GM19240 (cell line): ENCODE measurements at regions not wholly inside any gene's neighbourhood (a gene's known extent, or its start where the extent isn't known, plus 50 kb on each side); places are given as distances from the start of the nearest gene placed in this dataset.
"Not testable (repeated sequence)": the region's sequence is repeated elsewhere in the genome, so short reads cannot be mapped to it uniquely, and the experiment has no call there.

ENCODE experiments used
- DNase-seq: peaks from one replicate; pipeline ENCODE4 v3.0.0; 2011; ENCODE audit warnings: low spot score; ENCODE audit not compliant: insufficient read length

- no peak for DNase-seq
These were observed 105.2 kb downstream of the OR2B2 start for GRCh38 chr6:27806981-27807440.

- no peak for DNase-seq
These were observed 106.8 kb downstream of the OR2B2 start for GRCh38 chr6:27805347-27805746.

- DNase-seq = no peak
These were observed 107.3 kb downstream of the OR2B2 start for GRCh38 chr6:27804851-27805250.

DNA sequence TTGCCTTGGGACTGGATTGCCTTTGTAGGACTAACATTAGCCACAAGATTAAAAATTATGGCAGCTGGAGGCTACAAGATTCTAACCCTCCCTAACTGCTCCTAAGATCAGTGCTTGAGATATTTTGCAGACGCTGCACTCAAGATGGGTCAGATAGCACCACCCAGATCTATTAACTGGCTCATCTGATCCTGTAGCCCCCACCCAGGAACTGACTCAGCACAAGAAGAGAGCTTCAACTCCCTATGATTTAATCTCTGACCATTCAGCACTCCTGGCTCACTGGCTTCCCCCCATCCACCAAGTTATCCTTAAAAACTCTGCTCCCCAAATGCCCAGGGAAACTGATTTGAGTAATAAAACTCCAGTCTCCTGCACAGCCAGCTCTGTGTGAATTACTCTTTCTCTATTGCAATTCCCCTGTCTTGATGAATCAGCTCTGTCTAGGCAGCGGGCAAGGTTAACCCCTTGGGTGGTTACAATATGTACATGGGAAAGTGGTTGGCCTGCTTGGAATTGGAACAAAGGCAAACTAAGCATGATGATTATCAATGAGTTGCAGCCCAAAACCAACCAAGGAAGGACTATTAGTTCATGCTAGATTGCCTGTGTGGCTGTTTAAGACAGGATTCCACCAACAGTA lies 111.3 kb downstream of the OR2B2 start:
- DNase-seq = no peak

- DNase-seq = no peak
These were observed 114.2 kb downstream of the OR2B2 start for GRCh38 chr6:27797960-27798359.

DNA sequence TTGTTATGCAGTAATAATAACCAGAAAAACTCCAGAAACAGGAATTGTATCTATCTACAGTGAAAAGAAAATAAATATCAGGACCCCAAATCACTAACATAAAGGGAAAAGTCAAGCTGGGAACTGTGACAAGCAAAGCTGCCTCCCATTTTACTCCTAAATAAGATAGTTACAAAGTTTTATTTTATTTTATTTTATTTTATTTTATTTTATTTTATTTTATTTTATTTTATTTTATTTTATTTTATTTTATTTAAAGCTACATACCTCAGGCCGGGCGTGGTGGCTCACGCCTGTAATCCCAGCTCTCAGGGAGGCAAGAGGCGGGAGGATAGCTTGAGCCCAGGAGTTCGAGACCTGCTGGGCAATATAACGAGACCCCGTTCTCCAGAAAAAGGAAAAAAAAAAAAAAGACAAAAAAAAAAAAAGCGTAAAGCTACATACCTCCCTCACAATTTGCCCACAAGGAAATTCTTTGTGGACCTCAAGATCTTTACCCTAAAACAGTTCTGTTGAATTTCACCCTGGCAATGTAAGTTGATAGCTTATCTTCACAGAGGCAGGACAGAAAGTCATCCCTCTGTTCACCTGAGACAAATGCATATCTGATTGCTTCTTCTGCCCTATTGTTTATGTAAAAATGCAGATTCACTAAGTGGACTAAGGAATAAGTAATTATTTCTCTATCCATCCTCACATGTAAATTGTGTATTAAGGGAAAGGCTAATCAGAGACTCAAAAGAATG lies 115.3 kb downstream of the OR2B2 start:
- DNase-seq = not testable (repeated sequence)

GRCh38 chr6:27795697-27796494 lies 116.3 kb downstream of the OR2B2 start:
- no peak for DNase-seq

- no peak for DNase-seq
These were observed 120.8 kb downstream of the OR2B2 start for GRCh38 chr6:27791182-27791943.

- not testable (repeated sequence) for DNase-seq
These were observed 123.8 kb downstream of the OR2B2 start for GRCh38 chr6:27788376-27788775.

DNA sequence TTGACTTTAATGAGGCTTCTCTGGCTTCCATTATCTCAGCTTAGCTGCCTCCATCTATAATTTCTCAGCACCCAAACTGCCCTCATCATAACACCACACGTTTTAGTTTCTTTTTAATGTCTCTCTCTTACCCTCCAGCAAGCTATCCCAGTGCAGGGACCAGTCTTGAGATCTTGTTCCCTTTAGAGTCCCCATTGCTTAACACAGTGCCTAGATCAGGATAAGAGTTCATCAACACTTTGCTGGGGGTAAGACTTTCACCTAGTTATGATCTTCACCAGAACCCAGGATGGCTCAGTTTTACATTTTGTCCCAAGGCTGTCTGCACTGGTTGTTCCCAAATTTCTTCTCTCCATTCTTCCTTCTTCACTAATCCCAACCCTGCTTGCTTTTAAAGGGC lies 126.1 kb downstream of the OR2B2 start:
- no peak for DNase-seq

DNA sequence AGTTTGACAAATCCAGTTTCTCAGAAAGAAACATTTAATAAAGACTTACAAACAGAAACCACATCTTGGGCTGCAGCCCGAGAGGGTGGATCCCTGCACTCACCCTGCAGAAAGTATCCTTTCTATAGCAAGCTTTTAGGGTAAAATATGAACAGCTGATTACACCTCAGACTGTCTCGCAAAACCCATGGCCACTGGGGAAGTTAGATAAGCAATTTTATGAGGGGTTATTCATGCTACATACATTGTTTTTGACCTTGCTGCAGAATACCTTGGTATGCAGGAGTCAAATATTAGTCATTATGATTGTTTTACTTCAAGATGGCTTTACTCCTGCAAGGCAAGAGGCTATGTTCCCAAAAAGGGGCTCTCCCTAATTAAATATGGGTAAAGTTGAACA lies 126.9 kb downstream of the OR2B2 start:
- DNase-seq = no peak

DNA sequence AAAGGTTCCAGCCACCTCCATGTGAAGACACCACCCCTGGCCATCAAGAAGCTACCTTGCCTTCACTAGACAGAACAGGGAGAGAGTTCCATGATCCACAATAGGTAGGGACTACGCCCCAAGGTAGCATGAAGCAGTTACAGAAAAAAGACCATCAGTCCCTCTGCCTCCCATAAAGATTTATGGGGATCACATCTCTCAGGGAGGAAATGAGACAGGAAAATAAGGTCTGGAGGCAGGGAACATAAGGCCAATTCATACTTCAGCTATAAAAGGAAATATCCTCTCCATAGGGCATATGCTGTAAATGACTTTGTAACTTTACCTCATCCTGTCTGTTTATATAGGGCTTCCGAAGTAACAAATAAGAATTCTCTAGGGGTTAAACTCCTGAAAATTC lies 129.4 kb downstream of the OR2B2 start:
- no peak for DNase-seq

DNA sequence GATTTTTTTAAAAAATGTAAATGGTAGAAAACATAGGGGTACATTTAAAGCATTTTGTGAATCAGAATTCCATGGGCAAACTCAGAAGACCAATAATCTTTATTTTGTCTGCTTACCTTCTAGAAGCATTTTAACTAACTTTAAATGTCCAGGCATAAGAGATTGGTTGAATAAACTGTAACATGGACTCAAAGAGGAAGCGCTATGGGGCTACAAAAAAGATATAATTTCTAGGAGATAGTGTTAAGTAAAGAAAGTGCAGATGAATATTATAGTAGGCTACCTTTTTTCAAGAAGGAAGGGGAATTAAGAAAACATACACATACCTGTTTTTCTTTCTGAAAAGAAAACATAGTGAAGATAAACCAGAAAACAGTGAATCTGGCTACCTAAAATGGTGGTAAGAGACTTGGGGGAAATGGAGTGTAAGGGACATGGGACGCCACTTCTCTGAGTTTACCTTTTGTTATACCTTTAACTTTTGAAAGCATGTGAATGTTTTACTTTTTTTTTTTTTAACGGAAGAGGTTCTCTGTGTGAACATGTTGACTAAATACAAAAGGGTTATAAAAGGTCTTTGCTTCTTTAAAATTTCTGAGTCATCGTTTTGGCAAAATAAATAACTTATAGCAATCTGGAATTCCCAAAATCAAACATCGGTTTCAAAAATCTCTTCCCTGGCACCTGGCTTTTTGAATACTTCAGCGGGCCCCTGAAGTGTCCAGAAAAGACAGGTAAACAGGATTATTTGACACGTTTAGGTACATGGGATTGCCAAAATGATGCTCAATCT lies 133.4 kb downstream of the OR2B2 start:
- no peak for DNase-seq

- no peak for DNase-seq
These were observed 134.4 kb downstream of the OR2B2 start for GRCh38 chr6:27777614-27778355.

DNA sequence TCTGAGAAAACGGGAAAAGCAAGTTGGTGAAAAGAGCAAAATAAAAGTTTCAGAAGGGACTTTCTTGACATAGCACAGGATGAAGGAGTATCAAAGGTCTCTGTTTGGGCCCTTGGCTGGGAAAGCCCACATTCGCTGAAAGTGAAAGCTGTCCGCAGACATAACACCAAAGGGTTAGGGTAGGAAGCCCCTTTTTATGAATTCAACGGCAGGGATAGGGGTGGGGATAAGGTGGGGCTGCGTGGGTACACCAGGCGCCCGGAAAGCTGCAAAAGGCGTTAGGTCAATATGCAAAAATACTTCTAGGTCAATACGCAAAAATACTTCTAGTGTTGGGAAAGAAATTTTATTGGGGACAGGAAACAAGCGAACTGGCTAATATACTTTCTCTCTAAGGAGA lies 135.1 kb downstream of the OR2B2 start:
- no peak for DNase-seq

GRCh38 chr6:27776504-27776903 lies 135.7 kb downstream of the OR2B2 start:
- no peak for DNase-seq

DNA sequence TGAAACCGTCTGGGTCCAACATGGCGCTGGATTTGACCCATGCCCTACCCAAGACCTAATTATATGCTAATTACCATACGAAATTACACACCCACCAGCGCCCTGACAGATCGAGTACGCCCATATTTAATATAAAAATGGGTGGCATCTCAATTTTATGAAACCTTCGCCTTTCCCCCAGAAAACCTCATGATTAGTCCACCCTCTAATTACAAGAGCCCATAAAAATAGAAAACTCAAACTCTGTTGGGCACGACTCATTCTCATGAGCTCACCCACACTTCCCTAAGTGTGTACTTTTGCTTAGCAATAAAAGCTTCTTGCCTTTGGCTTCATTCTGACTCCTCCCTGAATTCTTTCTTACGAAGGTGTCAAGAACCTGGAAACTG lies 136.4 kb downstream of the OR2B2 start:
- DNase-seq = no peak

DNA sequence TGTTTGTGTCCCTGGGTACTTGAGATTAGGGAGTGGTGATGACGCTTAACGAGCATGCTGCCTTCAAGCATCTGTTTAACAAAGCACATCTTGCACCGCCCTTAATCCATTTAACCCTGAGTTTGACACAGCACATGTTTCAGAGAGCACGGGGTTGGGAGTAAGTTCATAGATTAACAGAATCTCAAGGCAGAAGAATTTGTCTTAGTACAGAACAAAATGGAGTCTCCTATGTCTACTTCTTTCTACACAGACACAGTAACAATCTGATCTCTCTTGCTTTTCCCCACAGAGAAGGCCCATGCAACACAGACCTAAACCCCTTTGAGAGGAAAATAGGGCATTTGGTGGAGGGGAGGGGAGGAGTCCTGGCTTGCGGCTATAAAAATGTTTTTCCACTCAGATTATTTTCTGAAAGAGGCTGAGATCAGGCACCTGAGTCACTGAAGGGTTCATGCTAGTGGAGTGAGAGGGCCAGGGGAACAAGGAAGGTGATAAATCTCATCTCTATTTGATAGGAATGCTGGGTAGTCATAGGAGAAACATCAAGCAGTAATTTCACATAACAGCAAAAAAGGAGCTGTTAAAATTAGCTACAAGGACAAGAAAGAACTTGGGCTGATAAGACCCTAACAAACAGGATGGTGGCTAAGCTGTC lies 136.9 kb downstream of the OR2B2 start:
- not testable (repeated sequence) for DNase-seq

- DNase-seq = not testable (repeated sequence)
These were observed 138.0 kb downstream of the OR2B2 start for GRCh38 chr6:27774264-27774600.
